ENCODE measurements at regions not wholly inside any gene's neighbourhood (a gene's known extent, or its start where the extent isn't known, plus 50 kb on each side); places are given as distances from the start of the nearest gene placed in this dataset.

DNA sequence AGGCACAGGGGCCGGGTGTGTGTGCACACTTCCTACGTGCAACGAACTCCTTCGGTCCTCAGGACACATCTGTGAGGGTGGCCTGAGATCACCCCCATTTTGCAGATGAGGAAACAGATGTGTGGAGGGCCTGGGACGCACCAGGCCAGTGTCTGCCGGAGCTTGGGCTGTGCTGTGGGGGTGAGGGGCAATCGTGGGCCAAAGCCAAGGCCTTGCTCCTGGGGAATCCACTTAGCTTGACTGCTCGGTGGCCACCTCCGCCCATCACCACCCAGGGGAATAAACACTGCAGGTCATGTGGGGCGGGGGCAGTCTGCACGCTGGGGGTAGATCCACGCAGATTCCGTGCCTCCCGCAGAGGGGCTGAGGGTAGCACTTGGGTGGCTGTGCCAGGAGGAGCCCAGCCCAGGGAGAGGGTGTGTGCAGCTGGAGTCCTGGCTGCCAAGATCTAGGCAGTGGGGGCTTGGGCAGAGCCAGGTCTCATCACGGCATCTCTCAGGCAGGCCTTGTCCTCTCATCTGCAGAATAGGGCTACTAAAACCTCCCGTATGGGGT is 70.8 kb upstream of the EN2 start:
- TF ChIP-seq, protein P1, sequence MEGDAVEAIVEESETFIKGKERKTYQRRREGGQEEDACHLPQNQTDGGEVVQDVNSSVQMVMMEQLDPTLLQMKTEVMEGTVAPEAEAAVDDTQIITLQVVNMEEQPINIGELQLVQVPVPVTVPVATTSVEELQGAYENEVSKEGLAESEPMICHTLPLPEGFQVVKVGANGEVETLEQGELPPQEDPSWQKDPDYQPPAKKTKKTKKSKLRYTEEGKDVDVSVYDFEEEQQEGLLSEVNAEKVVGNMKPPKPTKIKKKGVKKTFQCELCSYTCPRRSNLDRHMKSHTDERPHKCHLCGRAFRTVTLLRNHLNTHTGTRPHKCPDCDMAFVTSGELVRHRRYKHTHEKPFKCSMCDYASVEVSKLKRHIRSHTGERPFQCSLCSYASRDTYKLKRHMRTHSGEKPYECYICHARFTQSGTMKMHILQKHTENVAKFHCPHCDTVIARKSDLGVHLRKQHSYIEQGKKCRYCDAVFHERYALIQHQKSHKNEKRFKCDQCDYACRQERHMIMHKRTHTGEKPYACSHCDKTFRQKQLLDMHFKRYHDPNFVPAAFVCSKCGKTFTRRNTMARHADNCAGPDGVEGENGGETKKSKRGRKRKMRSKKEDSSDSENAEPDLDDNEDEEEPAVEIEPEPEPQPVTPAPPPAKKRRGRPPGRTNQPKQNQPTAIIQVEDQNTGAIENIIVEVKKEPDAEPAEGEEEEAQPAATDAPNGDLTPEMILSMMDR (conservative IDR thresholded peaks at IDR 0.05) = no peak
- no peak for TF ChIP-seq EZH2 (IDR thresholded peaks at IDR 0.05; ENCODE audit: low read depth)
